A549 (cell line): ENCODE measurements at regions not wholly inside any gene's neighbourhood (a gene's known extent, or its start where the extent isn't known, plus 50 kb on each side); places are given as distances from the start of the nearest gene placed in this dataset.

Experiments
- ATAC-seq, 2 experiments: fragments of 200-7000 bp in 1 of 2; fragments of >200 bp in 1 of 2; cut with Nextera tagmentation in 1 of 2; cut with Tn5 transposase in 1 of 2; 3 replicates each; pipeline versions ENCODE4 v1.8.0 to v1.9.1; 2018 to 2020; ENCODE audit warnings: mild to moderate bottlenecking in 1 of 2, moderate library complexity in 1 of 2
- CTCF ChIA-PET: fragments of 300-600 bp; sonication (Branson Sonifier 250); formaldehyde crosslinking; extraction: SDS; loops from one replicate; lab custom pipeline; 2021; ENCODE audit warnings: antibody characterized with exemption, inconsistent platforms; lab: Yijun Ruan, JAX
- POLR2A ChIA-PET: fragments of 350-600 bp; formaldehyde crosslinking; extraction: SDS; loops from one replicate; lab custom pipeline; 2021; ENCODE audit warnings: antibody characterized with exemption, inconsistent platforms; lab: Yijun Ruan, JAX
- DNase-seq, 2 experiments: peaks; one replicate each; pipeline versions ENCODE4 v3.0.0 to v3.0.0-alpha.2; 2011 to 2016; ENCODE audit warnings: low read depth in 1 of 2, low spot score in 1 of 2
- FAIRE-seq: peaks from 2 replicates; lab custom pipeline; 2011; peaks lifted over from hg19 to GRCh38; lab: Jason Lieb, UNC
- H3K27ac ChIP-seq, 2 experiments: fragments of >200 bp; sonication (Bioruptor Twin); formaldehyde crosslinking; 3 replicates each; pipeline ENCODE4 v1.5.1; 2016 to 2017
- H3K4me1 ChIP-seq: fragments of >200 bp; sonication (Bioruptor Twin); formaldehyde crosslinking; 3 replicates; pipeline ENCODE4 v1.6.1; 2016
- H3K4me2 ChIP-seq: fragments of >200 bp; sonication (Bioruptor Twin); formaldehyde crosslinking; 3 replicates; pipeline ENCODE4 v1.6.1; 2016
- H3K4me3 ChIP-seq: fragments of >200 bp; sonication (Bioruptor Twin); formaldehyde crosslinking; 3 replicates; pipeline ENCODE4 v1.5.1; 2016
- H3K9me3 ChIP-seq: fragments of >200 bp; sonication (Bioruptor Twin); formaldehyde crosslinking; 3 replicates; pipeline ENCODE4 v1.6.1; 2016
- ATOH8 ChIP-seq: fragments of 250-450 bp; sonication (Bioruptor Pico); IDR thresholded peaks from 2 replicates; pipeline ENCODE4 v1.5.0; 2020; ENCODE audit warnings: low read depth, mild to moderate bottlenecking, moderate library complexity
- BCL3 ChIP-seq: fragments of >200 bp; sonication (Bioruptor Twin); formaldehyde crosslinking; IDR thresholded peaks from 3 replicates; pipeline ENCODE4 v1.6.1; 2016
- CHD2 ChIP-seq: fragments of 150-350 bp; IDR thresholded peaks from 2 replicates; pipeline ENCODE4 v1.6.1; 2014; ENCODE audit warnings: low read length; ENCODE audit not compliant: partially characterized antibody
- CHD4 ChIP-seq: fragments of 200-600 bp; sonication (generic); IDR thresholded peaks from 2 replicates; pipeline ENCODE4 v1.6.1; 2016; ENCODE audit warnings: antibody characterized with exemption, mild to moderate bottlenecking, borderline replicate concordance
- EHF ChIP-seq: fragments of 250-450 bp; sonication (Bioruptor Pico); IDR thresholded peaks from 2 replicates; pipeline ENCODE4 v1.5.0; 2020; ENCODE audit warnings: mild to moderate bottlenecking
- FOSB ChIP-seq: fragments of 250-450 bp; sonication (Bioruptor Pico); IDR thresholded peaks from 2 replicates; pipeline ENCODE4 v1.5.0; 2020; ENCODE audit warnings: mild to moderate bottlenecking, moderate library complexity
- FOSL2 ChIP-seq, 2 experiments: fragments of 450-650 bp in 1 of 2; fragments of >200 bp in 1 of 2; sonication (Bioruptor Twin) in 1 of 2; formaldehyde crosslinking; IDR thresholded peaks; 2 replicates each; pipeline versions ENCODE4 v1.5.0 to v1.6.1; 2016 to 2020; ENCODE audit warnings: mild to moderate bottlenecking in 1 of 2, moderate library complexity in 1 of 2
- HEYL ChIP-seq: fragments of 250-450 bp; sonication (Bioruptor Pico); IDR thresholded peaks from 2 replicates; pipeline ENCODE4 v1.8.0; 2021; ENCODE audit warnings: mild to moderate bottlenecking, moderate library complexity
- HMGXB4 ChIP-seq: fragments of 250-450 bp; sonication (Bioruptor Pico); IDR thresholded peaks from 2 replicates; pipeline ENCODE4 v1.5.0; 2021; ENCODE audit warnings: mild to moderate bottlenecking, moderate library complexity, borderline replicate concordance
- HOXA7 ChIP-seq: fragments of 250-450 bp; sonication (Bioruptor Pico); IDR thresholded peaks from 2 replicates; pipeline ENCODE4 v1.5.0; 2020; ENCODE audit warnings: mild to moderate bottlenecking, moderate library complexity
- JUNB ChIP-seq: fragments of >200 bp; sonication (Bioruptor Twin); formaldehyde crosslinking; IDR thresholded peaks from 2 replicates; pipeline ENCODE4 v1.6.1; 2016
- KDM1A ChIP-seq: fragments of 200-600 bp; sonication (generic); IDR thresholded peaks from 2 replicates; pipeline ENCODE4 v1.6.1; 2016; ENCODE audit warnings: low read depth, mild to moderate bottlenecking
- MAZ ChIP-seq: fragments of 150-350 bp; IDR thresholded peaks from 2 replicates; pipeline ENCODE4 v1.6.1; 2014; ENCODE audit warnings: antibody characterized with exemption, low read depth, low read length, borderline replicate concordance
- NFE2L2 ChIP-seq: fragments of 150-350 bp; conservative IDR thresholded peaks from 2 replicates; pipeline ENCODE4 v1.6.1; 2014; ENCODE audit warnings: low read length
- NR3C1 ChIP-seq: fragments of >200 bp; sonication (Bioruptor Twin); formaldehyde crosslinking; IDR thresholded peaks from 3 replicates; pipeline ENCODE4 v1.6.1; 2017
- PHF8 ChIP-seq: fragments of 200-600 bp; sonication (generic); IDR thresholded peaks from 2 replicates; pipeline ENCODE4 v1.6.1; 2016; ENCODE audit warnings: low read depth, mild to moderate bottlenecking, antibody characterized with exemption, moderate library complexity, borderline replicate concordance
- POLR2A ChIP-seq: IDR thresholded peaks from 2 replicates; pipeline ENCODE4 v1.6.1; 2012; ENCODE audit warnings: mild to moderate bottlenecking, low read length
- POLR2AphosphoS2 ChIP-seq: conservative IDR thresholded peaks from 2 replicates; pipeline ENCODE4 v1.6.1; 2012; ENCODE audit warnings: low read length, improper control_type of control experiment, inconsistent platforms
- RARB ChIP-seq: fragments of 250-450 bp; sonication (Bioruptor Pico); IDR thresholded peaks from 2 replicates; pipeline ENCODE4 v1.8.0; 2021; ENCODE audit warnings: mild to moderate bottlenecking, moderate library complexity
- RCOR1 ChIP-seq: fragments of 150-350 bp; IDR thresholded peaks from 2 replicates; pipeline ENCODE4 v1.6.1; 2014; ENCODE audit warnings: antibody characterized with exemption, low read length, low read depth
- SMC3 ChIP-seq: fragments of >200 bp; sonication (Bioruptor Twin); formaldehyde crosslinking; IDR thresholded peaks from 3 replicates; pipeline ENCODE4 v1.6.1; 2018; ENCODE audit warnings: inconsistent platforms
- ZFP36 ChIP-seq: fragments of 450-650 bp; IDR thresholded peaks from 2 replicates; pipeline ENCODE4 v1.6.1; 2014; ENCODE audit warnings: borderline replicate concordance; ENCODE audit not compliant: partially characterized antibody
- ZSCAN20 ChIP-seq: fragments of 250-450 bp; sonication (Bioruptor Pico); IDR thresholded peaks from 2 replicates; pipeline ENCODE4 v1.8.0; 2022; ENCODE audit warnings: mild to moderate bottlenecking, moderate library complexity
- WGBS: methylation state at CpG from one replicate; pipeline ENCODE4 v1.1.6; 2017; ENCODE audit errors: missing lambda C conversion rate; 5-methylcytosine and 5-hydroxymethylcytosine counted together

- TF ChIP-seq ZSCAN20 (CRISPR knock-in tag), result no peak
- no peak for TF ChIP-seq MAZ
- TF ChIP-seq RARB (CRISPR knock-in tag), result no peak
- TF ChIP-seq NR3C1, result no peak
- TF ChIP-seq PHF8, result no peak
- TF ChIP-seq POLR2AphosphoS2, result no peak
- no peak for TF ChIP-seq NFE2L2
- no peak for TF ChIP-seq EHF (CRISPR knock-in tag)
- no peak for TF ChIP-seq HMGXB4 (CRISPR knock-in tag)
- TF ChIP-seq BCL3, result no peak
- no peak for TF ChIP-seq CHD4
- TF ChIP-seq FOSB (CRISPR knock-in tag), result no peak
- TF ChIP-seq HEYL, result no peak
- no peak for TF ChIP-seq CHD2
- POLR2A ChIA-PET, result no interaction called here
- ATAC-seq (no peak), DNase-seq (no peak), FAIRE-seq (no peak)
- Histone ChIP-seq H3K9me3 (no peaks in the 10 kb centered on the region), H3K4me2 (no peak overlapping the region), H3K4me1 (no peaks in the 10 kb centered on the region), H3K4me3 (no peak overlapping the region), H3K27ac (no peak overlapping the region)
- CTCF ChIA-PET, result no interaction called here
- WGBS, result 78% methylated on average over 1 of the region's 1 CpG
Observed at GRCh38 chr6:144630857-144631256, 345.7 kb downstream of the UTRN start.

- H3K9me3 ChIP-seq, result no peaks in the 10 kb centered on the region
- ChIA-PET POLR2A (no interaction called here), CTCF (no interaction called here)
- FAIRE-seq (no peak), DNase-seq (no peak), ATAC-seq (no peak)
- H3K4me3 ChIP-seq, result no peak overlapping the region
- 60% methylated on average over 3 of the region's 3 CpGs for WGBS
- no peak overlapping the region for H3K4me2 ChIP-seq
- no peak for TF ChIP-seq RCOR1
- no peak for TF ChIP-seq JUNB
- no peak for TF ChIP-seq HOXA7 (CRISPR knock-in tag)
- no peak for TF ChIP-seq POLR2A
- no peak for TF ChIP-seq ATOH8 (CRISPR knock-in tag)
- TF ChIP-seq SMC3, result no peak
- no peak for TF ChIP-seq HMGXB4 (CRISPR knock-in tag)
- no peak for TF ChIP-seq MAZ
- no peak for TF ChIP-seq ZFP36
- TF ChIP-seq POLR2AphosphoS2, result no peak
- no peak for TF ChIP-seq KDM1A
- TF ChIP-seq FOSL2 (IDR thresholded peaks at IDR 0.05), result no peak
- no peak for TF ChIP-seq FOSL2 (CRISPR knock-in tag; IDR thresholded peaks at IDR 0.05)
- TF ChIP-seq PHF8, result no peak
- no peaks in the 10 kb centered on the region for H3K4me1 ChIP-seq
- H3K27ac ChIP-seq, result no peak overlapping the region
Observed at GRCh38 chr6:144632266-144632665, 347.1 kb downstream of the UTRN start.
